NOMO-1 (cell line): ENCODE measurements at regions not wholly inside any gene's neighbourhood (a gene's known extent, or its start where the extent isn't known, plus 50 kb on each side); places are given as distances from the start of the nearest gene placed in this dataset.

ENCODE experiments used
- DNase-seq, 2 experiments: peaks; one replicate each; lab custom pipeline; 2025; ENCODE audit not compliant: unreplicated experiment in 2 of 2; lab: John Stamatoyannopoulos, UW

- no peak for DNase-seq
Observed at GRCh38 chr4:42328978-42329377, 68.3 kb upstream of the SHISA3 start.

DNA sequence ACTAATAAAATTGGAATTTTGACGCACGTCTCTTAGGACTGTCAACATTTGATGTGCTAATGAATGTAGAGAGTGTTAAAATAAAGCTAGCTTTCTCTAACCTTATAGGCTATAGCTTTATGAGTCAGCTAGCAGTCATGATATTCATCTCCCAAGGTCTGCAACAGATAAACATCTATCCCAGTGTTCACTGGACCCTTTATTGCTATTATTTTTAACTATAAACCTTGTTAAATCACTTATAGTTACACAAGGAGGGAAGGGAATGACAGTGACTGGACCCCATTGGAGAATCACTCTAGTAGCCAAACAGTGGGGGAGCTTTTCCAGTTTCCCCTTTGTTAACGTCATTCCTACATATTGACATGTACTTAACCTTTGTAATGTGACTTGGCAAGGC lies 67.9 kb upstream of the SHISA3 start:
- no peak for DNase-seq

- no peak for DNase-seq
Observed at GRCh38 chr4:42330002-42330592, 67.2 kb upstream of the SHISA3 start.

- DNase-seq = no peak
Observed at GRCh38 chr4:42331040-42331439, 66.2 kb upstream of the SHISA3 start.

GRCh38 chr4:42331914-42332368 lies 65.3 kb upstream of the SHISA3 start:
- no peak for DNase-seq

- DNase-seq = no peak
Observed at GRCh38 chr4:42339935-42340406, 57.3 kb upstream of the SHISA3 start.

GRCh38 chr4:42341518-42342026 lies 55.7 kb upstream of the SHISA3 start:
- no peak for DNase-seq

- no peak for DNase-seq
Observed at GRCh38 chr4:42342459-42342858, 54.8 kb upstream of the SHISA3 start.

- DNase-seq = no peak
Observed at GRCh38 chr4:42344309-42344708, 53.0 kb upstream of the SHISA3 start.

DNA sequence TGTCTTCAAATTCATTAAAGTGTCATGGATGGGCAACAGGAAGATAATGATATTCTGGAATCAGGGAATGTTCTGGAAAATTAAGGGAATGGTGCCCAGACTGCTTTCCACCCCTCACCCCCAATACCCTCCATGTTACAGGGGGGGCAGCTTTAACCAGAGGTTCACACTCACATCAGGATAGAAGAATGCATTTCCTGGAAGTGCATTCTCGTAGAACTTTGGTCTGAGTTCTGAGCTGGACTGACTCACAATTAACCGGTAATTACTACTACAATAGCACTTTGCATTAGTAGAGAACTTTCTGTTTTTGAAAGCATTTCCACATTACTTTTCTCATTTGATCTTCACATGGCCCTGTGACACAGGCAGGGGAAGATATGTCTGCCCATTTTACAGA lies 52.5 kb upstream of the SHISA3 start:
- no peak for DNase-seq

GRCh38 chr4:42345962-42346544 lies 51.2 kb upstream of the SHISA3 start:
- no peak for DNase-seq

DNA sequence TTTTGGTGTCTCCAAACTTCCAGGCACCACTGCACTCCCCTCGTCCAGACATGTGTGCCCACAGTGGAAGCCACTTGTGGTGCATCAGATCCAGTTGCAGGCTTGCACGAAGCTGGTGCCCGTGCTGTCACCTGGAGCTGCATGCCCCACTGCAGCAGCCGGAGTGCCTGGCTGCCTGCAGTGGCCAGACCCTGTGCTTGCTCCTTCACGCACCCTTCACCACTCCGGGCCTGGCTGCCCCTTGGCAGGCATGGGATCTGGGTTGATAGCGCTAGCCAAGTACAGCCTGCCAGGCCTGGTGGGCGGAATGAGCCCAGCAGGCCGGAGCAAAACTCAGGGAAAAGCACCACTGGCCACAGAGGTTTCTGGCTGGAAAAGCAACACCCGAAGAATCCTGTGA lies 50.2 kb upstream of the SHISA3 start:
- no peak for DNase-seq
